ENCODE measurements at regions not wholly inside any gene's neighbourhood (a gene's known extent, or its start where the extent isn't known, plus 50 kb on each side); places are given as distances from the start of the nearest gene placed in this dataset.

- TF ChIP-seq POLR2AphosphoS5 (IDR thresholded peaks at IDR 0.05; ENCODE audit: low read depth, low read length) (no peak), TCF7L2 (IDR thresholded peaks at IDR 0.05; ENCODE audit: low read depth, low read length) (no peak), SIN3A (IDR thresholded peaks at IDR 0.05; ENCODE audit: borderline replicate concordance, insufficient read depth, low read depth, low read length) (no peak)
- TF ChIP-seq, protein P1, sequence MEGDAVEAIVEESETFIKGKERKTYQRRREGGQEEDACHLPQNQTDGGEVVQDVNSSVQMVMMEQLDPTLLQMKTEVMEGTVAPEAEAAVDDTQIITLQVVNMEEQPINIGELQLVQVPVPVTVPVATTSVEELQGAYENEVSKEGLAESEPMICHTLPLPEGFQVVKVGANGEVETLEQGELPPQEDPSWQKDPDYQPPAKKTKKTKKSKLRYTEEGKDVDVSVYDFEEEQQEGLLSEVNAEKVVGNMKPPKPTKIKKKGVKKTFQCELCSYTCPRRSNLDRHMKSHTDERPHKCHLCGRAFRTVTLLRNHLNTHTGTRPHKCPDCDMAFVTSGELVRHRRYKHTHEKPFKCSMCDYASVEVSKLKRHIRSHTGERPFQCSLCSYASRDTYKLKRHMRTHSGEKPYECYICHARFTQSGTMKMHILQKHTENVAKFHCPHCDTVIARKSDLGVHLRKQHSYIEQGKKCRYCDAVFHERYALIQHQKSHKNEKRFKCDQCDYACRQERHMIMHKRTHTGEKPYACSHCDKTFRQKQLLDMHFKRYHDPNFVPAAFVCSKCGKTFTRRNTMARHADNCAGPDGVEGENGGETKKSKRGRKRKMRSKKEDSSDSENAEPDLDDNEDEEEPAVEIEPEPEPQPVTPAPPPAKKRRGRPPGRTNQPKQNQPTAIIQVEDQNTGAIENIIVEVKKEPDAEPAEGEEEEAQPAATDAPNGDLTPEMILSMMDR (IDR thresholded peaks at IDR 0.05): no peak
These were observed 136.8 kb downstream of the RHOU start for GRCh38 chr1:228872080-228872479.

Measured in Panc1 (cell line).